HCT116 (cell line): ENCODE measurements at regions not wholly inside any gene's neighbourhood (a gene's known extent, or its start where the extent isn't known, plus 50 kb on each side); places are given as distances from the start of the nearest gene placed in this dataset.

Source experiments
- ATAC-seq: fragments of 200-7000 bp; cut with Tn5 transposase; 2 replicates; pipeline ENCODE4 v1.9.1; 2020; ENCODE audit warnings: mild to moderate bottlenecking, moderate library complexity
- BruUV-seq: library from RNA; stranded (reverse); fragments of 400-500 nt; replicated peaks from 2 replicates; lab custom pipeline; 2021; lab: Mats Ljungman, UMichigan
- CTCF ChIA-PET: fragments of 300-600 bp; sonication (Branson Sonifier 250); formaldehyde crosslinking; loops from one replicate; lab custom pipeline; 2021; ENCODE audit warnings: antibody characterized with exemption; lab: Charles Lee
- POLR2A ChIA-PET: fragments of 300-600, 350-600 bp; sonication (Branson Sonifier 250); formaldehyde crosslinking; loops from one replicate; lab custom pipeline; 2021; ENCODE audit warnings: antibody characterized with exemption; lab: Charles Lee
- RAD21 ChIA-PET, 2 experiments: fragments of 300-600 bp; sonication (Branson Sonifier 250); formaldehyde crosslinking; loops; one replicate each; lab custom pipeline; 2023; ENCODE audit warnings: low total read pairs in 2 of 2; ENCODE audit not compliant: uncharacterized antibody in 2 of 2, unreplicated experiment in 2 of 2, low non-redundant PET in 1 of 2; lab: Charles Lee
- DNase-seq: peaks from one replicate; pipeline ENCODE4 v3.0.0-alpha.2; 2010; ENCODE audit warnings: low read depth, low spot score
- H2AFZ ChIP-seq: fragments of 200-600 bp; shearing (Covaris generic), sonication (generic); 2 replicates; pipeline ENCODE4 v1.6.1; 2017; ENCODE audit warnings: low read depth, mixed run types, mixed read lengths, antibody characterized with exemption, low read length; ENCODE audit not compliant: poor library complexity, severe bottlenecking
- H3K27ac ChIP-seq: 2 replicates; pipeline ENCODE4 v1.5.1; 2012; ENCODE audit warnings: low read depth, low read length
- H3K27me3 ChIP-seq: fragments of 200-600 bp; sonication (generic); 2 replicates; pipeline ENCODE4 v1.6.1; 2016; ENCODE audit warnings: mixed run types, low read length, mixed read lengths; ENCODE audit not compliant: insufficient read depth
- H3K36me3 ChIP-seq, 2 experiments: fragments of 200-500 bp in 1 of 2; fragments of 200-600 bp in 1 of 2; sonication (Bioruptor generic) in 1 of 2; sonication (generic) in 1 of 2; 2 replicates each; pipeline versions ENCODE4 v1.5.1 to v1.6.1; 2014 to 2016; ENCODE audit warnings: low read length in 2 of 2, inconsistent platforms in 1 of 2, mixed read lengths in 1 of 2, mixed run types in 1 of 2; ENCODE audit not compliant: insufficient read depth in 2 of 2, control insufficient read depth in 1 of 2
- H3K4me1 ChIP-seq, 2 experiments: fragments of 200-600 bp in 1 of 2; sonication (generic) in 1 of 2; 2 replicates each; pipeline versions ENCODE4 v1.5.1 to v1.6.1; 2012 to 2017; ENCODE audit warnings: low read length in 2 of 2, inconsistent platforms in 1 of 2, mild to moderate bottlenecking in 1 of 2, mixed read lengths in 1 of 2, mixed run types in 1 of 2, moderate library complexity in 1 of 2; ENCODE audit not compliant: insufficient read depth in 2 of 2, control insufficient read depth in 1 of 2
- H3K4me2 ChIP-seq: fragments of 200-600 bp; sonication (generic); 2 replicates; pipeline ENCODE4 v1.6.1; 2017; ENCODE audit warnings: mixed run types, low read length, mixed read lengths
- H3K4me3 ChIP-seq, 2 experiments: fragments of 200-600 bp in 1 of 2; sonication (generic) in 1 of 2; replicated peaks in 1 of 2; 2 replicates each; pipeline ENCODE4 v1.5.1; 2011 to 2016; ENCODE audit warnings: low read length in 2 of 2, control low read depth in 1 of 2, low read depth in 1 of 2, mild to moderate bottlenecking in 1 of 2, mixed read lengths in 1 of 2, mixed run types in 1 of 2
- H3K79me2 ChIP-seq: fragments of 200-600 bp; sonication (generic); 2 replicates; pipeline ENCODE4 v1.6.1; 2017; ENCODE audit warnings: mild to moderate bottlenecking, mixed run types, low read length, moderate library complexity, mixed read lengths; ENCODE audit not compliant: insufficient read depth
- H3K9ac ChIP-seq: fragments of 200-600 bp; sonication (generic); 2 replicates; pipeline ENCODE4 v1.6.1; 2016; ENCODE audit warnings: low read length, mixed read lengths
- H3K9me2 ChIP-seq: fragments of 200-600 bp; sonication (generic), shearing (Covaris generic); 2 replicates; pipeline ENCODE4 v1.6.1; 2017; ENCODE audit warnings: mixed run types, mild to moderate bottlenecking, moderate library complexity; ENCODE audit not compliant: insufficient read depth
- H3K9me3 ChIP-seq, 2 experiments: fragments of 200-500 bp in 1 of 2; fragments of 200-600 bp in 1 of 2; sonication (Bioruptor generic) in 1 of 2; sonication (generic) in 1 of 2; 2 replicates each; pipeline ENCODE4 v1.6.1; 2014 to 2017; ENCODE audit warnings: low read length in 2 of 2, mixed read lengths in 2 of 2, inconsistent platforms in 1 of 2, low read depth in 1 of 2, mild to moderate bottlenecking in 1 of 2, mixed run types in 1 of 2, moderate library complexity in 1 of 2; ENCODE audit not compliant: control insufficient read depth in 1 of 2, insufficient read depth in 1 of 2
- H4K20me1 ChIP-seq: fragments of 200-600 bp; sonication (generic), shearing (Covaris generic); 2 replicates; pipeline ENCODE4 v1.6.1; 2017; ENCODE audit warnings: mixed run types, mild to moderate bottlenecking, moderate library complexity; ENCODE audit not compliant: insufficient read depth
- EZH2 ChIP-seq: fragments of 200-600 bp; sonication (generic); IDR thresholded peaks from 2 replicates; pipeline ENCODE4 v1.6.1; 2017; ENCODE audit warnings: antibody characterized with exemption, mixed run types
- FOSL1 ChIP-seq: IDR thresholded peaks from 2 replicates; pipeline ENCODE4 v1.6.1; 2012; ENCODE audit warnings: low read depth
- JUND ChIP-seq: IDR thresholded peaks from 2 replicates; pipeline ENCODE4 v1.6.1; 2012
- POLR2A ChIP-seq: IDR thresholded peaks from 2 replicates; pipeline ENCODE4 v1.7.0; 2011; ENCODE audit warnings: borderline replicate concordance; ENCODE audit not compliant: insufficient read depth, insufficient read length; ENCODE audit errors: extremely low read depth
- RAD21 ChIP-seq: IDR thresholded peaks from 2 replicates; pipeline ENCODE4 v1.6.1; 2012; ENCODE audit warnings: low read depth, mild to moderate bottlenecking
- SIN3A ChIP-seq: IDR thresholded peaks from 2 replicates; pipeline ENCODE4 v1.6.1; 2012; ENCODE audit warnings: low read depth
- SP1 ChIP-seq: IDR thresholded peaks from 2 replicates; pipeline ENCODE4 v1.6.1; 2012; ENCODE audit warnings: low read depth
- SRF ChIP-seq: IDR thresholded peaks from 2 replicates; pipeline ENCODE4 v1.6.1; 2012; ENCODE audit warnings: low read depth
- ZBTB33 ChIP-seq: IDR thresholded peaks from 2 replicates; pipeline ENCODE4 v1.6.1; 2011; ENCODE audit warnings: mild to moderate bottlenecking, low read length, moderate library complexity; ENCODE audit not compliant: insufficient replicate concordance; ENCODE audit errors: extremely low read depth
- intact Hi-C: fragments of 100-400 bp; cut with micrococcal nuclease; formaldehyde crosslinking; loops from 2 replicates; pipeline ENCODE4 v1.10.0; 2022

DNA sequence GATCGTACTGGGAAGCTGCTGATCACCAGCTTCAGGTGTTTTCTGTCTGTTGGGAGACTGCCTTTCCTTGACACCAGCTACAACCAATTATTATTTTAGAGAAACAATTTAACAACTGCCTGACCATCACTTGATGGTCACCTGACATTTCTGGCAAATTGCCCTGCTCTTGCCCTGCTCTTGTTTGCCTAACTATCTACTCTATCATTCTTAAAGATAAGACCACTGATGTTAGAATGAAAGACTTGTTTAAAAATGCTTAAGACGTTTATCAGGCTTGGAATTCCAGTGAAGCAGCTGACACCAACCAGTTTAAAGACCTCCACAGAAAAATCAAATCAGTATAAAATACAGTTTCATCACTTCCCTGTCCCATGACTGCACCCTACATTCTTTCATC, 423.3 kb upstream of the CAMK1G start:
- Histone ChIP-seq H3K9me2 (no peaks in the 10 kb centered on the region), H3K9ac (no peak overlapping the region), H3K4me3 (no peak overlapping the region), H3K27me3 (0 out of 2 replicates have a peak, but pooled peaks cover 4% of the 10 kb centered on the region), H2AFZ (no peak overlapping the region), H3K9me3 (no peaks in the 10 kb centered on the region), H3K79me2 (no peaks in the 10 kb centered on the region), H3K36me3 (no peaks in the 10 kb centered on the region), H3K4me1 (no peaks in the 10 kb centered on the region), H4K20me1 (no peaks in the 10 kb centered on the region), H3K27ac (no peak overlapping the region), H3K4me2 (no peak overlapping the region)
- ChIA-PET RAD21 (no interaction called here), POLR2A (no interaction called here), CTCF (no interaction called here)
- BruUV-seq = no TSS peak
- TF ChIP-seq FOSL1 (no peak), POLR2A (no peak), SP1 (no peak), JUND (no peak), SRF (no peak), SIN3A (no peak), ZBTB33 (no peak)
- intact Hi-C loops = no loop called here
- DNase-seq (no peak), ATAC-seq (no peak)

DNA sequence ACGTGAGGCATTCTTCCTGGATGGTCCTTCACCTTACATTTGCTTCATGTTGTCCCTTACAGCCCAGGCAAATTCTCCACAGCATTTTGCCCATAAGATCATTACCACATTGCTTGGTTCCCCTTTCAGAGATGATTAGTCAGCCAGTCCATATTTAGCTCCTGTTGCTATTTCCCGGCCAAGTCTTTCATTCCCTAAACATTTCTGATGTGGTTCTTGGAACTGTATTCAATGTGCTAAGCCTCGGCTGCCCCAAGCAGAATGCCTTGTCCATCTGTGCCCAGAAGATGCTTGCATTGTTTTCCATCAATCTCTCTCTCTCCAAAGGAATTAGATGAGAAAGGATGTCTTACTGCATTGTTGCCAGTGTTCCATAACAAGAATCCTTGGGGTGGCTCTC, 420.9 kb upstream of the CAMK1G start:
- H3K9ac ChIP-seq = no peak overlapping the region
- no peaks in the 10 kb centered on the region for H3K9me3 ChIP-seq
- TF ChIP-seq RAD21 (no peak), POLR2A (no peak), EZH2 (no peak)
- ChIA-PET CTCF (no interaction called here), RAD21 (no interaction called here), POLR2A (no interaction called here)
- ATAC-seq = no peak
- no peak overlapping the region for H3K27ac ChIP-seq
- no peak overlapping the region for H2AFZ ChIP-seq
- H3K4me2 ChIP-seq = no peak overlapping the region
- no peak overlapping the region for H3K4me3 ChIP-seq
- no peaks in the 10 kb centered on the region for H3K4me1 ChIP-seq
- H3K9me2 ChIP-seq = no peaks in the 10 kb centered on the region
- no peaks in the 10 kb centered on the region for H4K20me1 ChIP-seq
- no peaks in the 10 kb centered on the region for H3K36me3 ChIP-seq
- 0 out of 2 replicates have a peak, but pooled peaks cover 4% of the 10 kb centered on the region for H3K27me3 ChIP-seq
- H3K79me2 ChIP-seq = no peaks in the 10 kb centered on the region
- no TSS peak for BruUV-seq
- DNase-seq = no peak
- intact Hi-C loops = no loop called here
